ENCODE measurements at regions not wholly inside any gene's neighbourhood (a gene's known extent, or its start where the extent isn't known, plus 50 kb on each side); places are given as distances from the start of the nearest gene placed in this dataset.

DNA sequence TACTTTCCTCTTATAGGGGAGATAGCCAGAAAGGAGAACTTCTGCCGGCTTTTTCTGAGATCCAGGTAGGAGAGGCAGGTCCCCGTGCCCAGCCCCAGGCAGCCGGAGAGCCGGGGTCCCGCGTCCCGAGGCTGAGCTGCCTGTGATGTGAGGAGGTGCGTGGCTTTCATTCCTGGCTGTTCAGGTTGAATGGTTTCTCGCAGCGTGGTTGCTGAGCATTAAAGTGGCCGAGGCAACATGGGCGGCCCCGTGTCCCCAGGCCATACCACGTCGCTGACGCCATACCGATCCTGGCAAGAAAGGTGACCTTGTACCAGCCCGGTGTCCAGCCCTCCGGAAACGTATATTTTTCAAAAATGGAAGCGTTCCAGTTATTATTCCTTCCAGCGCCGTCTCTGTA, 116.7 kb upstream of the MYL2 start:
- TF ChIP-seq EP300 (IDR thresholded peaks at IDR 0.05; ENCODE audit: borderline replicate concordance): no peak
- TF ChIP-seq CREB1 (IDR thresholded peaks at IDR 0.05; ENCODE audit: low read depth): no peak
- TF ChIP-seq EGR1 (IDR thresholded peaks at IDR 0.05): no peak

Data from Ishikawa (cell line).